Loucy (cell line): ENCODE measurements at regions not wholly inside any gene's neighbourhood (a gene's known extent, or its start where the extent isn't known, plus 50 kb on each side); places are given as distances from the start of the nearest gene placed in this dataset.
"Not testable (repeated sequence)": the region's sequence is repeated elsewhere in the genome, so short reads cannot be mapped to it uniquely, and the experiment has no call there.

Source experiments
- H2AFZ ChIP-seq: fragments of 200-600 bp; sonication (generic); 2 replicates; pipeline ENCODE4 v1.6.0; 2016; ENCODE audit warnings: antibody characterized with exemption, mild to moderate bottlenecking, low read length, moderate library complexity
- H3F3A ChIP-seq: fragments of 200-600 bp; 2 replicates; pipeline ENCODE4 v1.6.0; 2016; ENCODE audit warnings: antibody characterized with exemption, low read depth, mild to moderate bottlenecking
- H3K27me3 ChIP-seq: fragments of 200-600 bp; sonication (generic); 2 replicates; pipeline ENCODE4 v1.6.1; 2014; ENCODE audit warnings: low read length, mild to moderate bottlenecking; ENCODE audit not compliant: insufficient read depth, poor library complexity, severe bottlenecking
- H3K36me3 ChIP-seq: fragments of 200-600 bp; sonication (generic); 2 replicates; pipeline ENCODE4 v1.6.1; 2016; ENCODE audit warnings: low read length; ENCODE audit not compliant: insufficient read depth
- H3K4me1 ChIP-seq: fragments of 200-600 bp; sonication (generic); 2 replicates; pipeline ENCODE4 v1.5.1; 2014; ENCODE audit warnings: low read length, mild to moderate bottlenecking; ENCODE audit not compliant: insufficient read depth, poor library complexity, severe bottlenecking
- H3K4me2 ChIP-seq: fragments of 200-600 bp; sonication (generic); 2 replicates; pipeline ENCODE4 v1.6.0; 2014; ENCODE audit warnings: antibody characterized with exemption, low read length, low read depth, mild to moderate bottlenecking; ENCODE audit not compliant: poor library complexity, severe bottlenecking
- H3K4me3 ChIP-seq: fragments of 200-600 bp; sonication (generic); 2 replicates; pipeline ENCODE4 v1.5.1; 2014; ENCODE audit warnings: low read length, mild to moderate bottlenecking, mixed read lengths; ENCODE audit not compliant: poor library complexity, severe bottlenecking
- H3K79me2 ChIP-seq: fragments of 200-600 bp; sonication (generic); 2 replicates; pipeline ENCODE4 v1.6.1; 2014; ENCODE audit warnings: low read length; ENCODE audit not compliant: insufficient read depth
- H3K9ac ChIP-seq: fragments of 200-600 bp; sonication (generic); 2 replicates; pipeline ENCODE4 v1.6.0; 2014; ENCODE audit warnings: mild to moderate bottlenecking, low read depth, low read length, moderate library complexity; ENCODE audit not compliant: poor library complexity, severe bottlenecking
- H3K9me2 ChIP-seq: fragments of 200-600 bp; sonication (generic); replicated peaks from 2 replicates; pipeline ENCODE4 v1.6.1; 2016; ENCODE audit warnings: low read depth, low read length, mixed read lengths
- H3K9me3 ChIP-seq: fragments of 200-600 bp; sonication (generic); 2 replicates; pipeline ENCODE4 v1.6.1; 2014; ENCODE audit warnings: mild to moderate bottlenecking, antibody characterized with exemption, low read length, low read depth; ENCODE audit not compliant: insufficient read depth
- H4K20me1 ChIP-seq: fragments of 200-600 bp; sonication (generic); 2 replicates; pipeline ENCODE4 v1.6.0; 2014; ENCODE audit warnings: antibody characterized with exemption, low read length, mild to moderate bottlenecking; ENCODE audit not compliant: insufficient read depth, poor library complexity, severe bottlenecking
- EZH2phosphoT487 ChIP-seq: fragments of 200-600 bp; IDR thresholded peaks from 2 replicates; pipeline ENCODE4 v1.6.1; 2018; ENCODE audit warnings: antibody characterized with exemption, mild to moderate bottlenecking, moderate library complexity, borderline replicate concordance
- TF ChIP-seq, protein P1 (sequence below): fragments of 200-600 bp; sonication (generic); conservative IDR thresholded peaks from 2 replicates; pipeline ENCODE4 v1.5.1; 2014; ENCODE audit warnings: mild to moderate bottlenecking, antibody characterized with exemption, low read length

GRCh38 chr10:52400562-52400961 is 86.5 kb downstream of the DKK1 start:
- no peak overlapping the region for H3K4me2 ChIP-seq
- H3K4me1 ChIP-seq = no peaks in the 10 kb centered on the region
- H2AFZ ChIP-seq = no peak overlapping the region
- H4K20me1 ChIP-seq = no peaks in the 10 kb centered on the region
- H3K4me3 ChIP-seq = no peak overlapping the region
- no peaks in the 10 kb centered on the region for H3K9me3 ChIP-seq
- no peak overlapping the region for H3K9ac ChIP-seq
- no peaks in the 10 kb centered on the region for H3K79me2 ChIP-seq
- no peaks in the 10 kb centered on the region for H3K9me2 ChIP-seq
- TF ChIP-seq EZH2phosphoT487 = no peak
- TF ChIP-seq, protein P1, sequence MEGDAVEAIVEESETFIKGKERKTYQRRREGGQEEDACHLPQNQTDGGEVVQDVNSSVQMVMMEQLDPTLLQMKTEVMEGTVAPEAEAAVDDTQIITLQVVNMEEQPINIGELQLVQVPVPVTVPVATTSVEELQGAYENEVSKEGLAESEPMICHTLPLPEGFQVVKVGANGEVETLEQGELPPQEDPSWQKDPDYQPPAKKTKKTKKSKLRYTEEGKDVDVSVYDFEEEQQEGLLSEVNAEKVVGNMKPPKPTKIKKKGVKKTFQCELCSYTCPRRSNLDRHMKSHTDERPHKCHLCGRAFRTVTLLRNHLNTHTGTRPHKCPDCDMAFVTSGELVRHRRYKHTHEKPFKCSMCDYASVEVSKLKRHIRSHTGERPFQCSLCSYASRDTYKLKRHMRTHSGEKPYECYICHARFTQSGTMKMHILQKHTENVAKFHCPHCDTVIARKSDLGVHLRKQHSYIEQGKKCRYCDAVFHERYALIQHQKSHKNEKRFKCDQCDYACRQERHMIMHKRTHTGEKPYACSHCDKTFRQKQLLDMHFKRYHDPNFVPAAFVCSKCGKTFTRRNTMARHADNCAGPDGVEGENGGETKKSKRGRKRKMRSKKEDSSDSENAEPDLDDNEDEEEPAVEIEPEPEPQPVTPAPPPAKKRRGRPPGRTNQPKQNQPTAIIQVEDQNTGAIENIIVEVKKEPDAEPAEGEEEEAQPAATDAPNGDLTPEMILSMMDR = no peak
- H3F3A ChIP-seq = no peaks in the 10 kb centered on the region
- H3K27me3 ChIP-seq = no peaks in the 10 kb centered on the region
- no peaks in the 10 kb centered on the region for H3K36me3 ChIP-seq

GRCh38 chr10:52403801-52404200 is 89.7 kb downstream of the DKK1 start:
- H3K4me2 ChIP-seq = not testable (repeated sequence)

DNA sequence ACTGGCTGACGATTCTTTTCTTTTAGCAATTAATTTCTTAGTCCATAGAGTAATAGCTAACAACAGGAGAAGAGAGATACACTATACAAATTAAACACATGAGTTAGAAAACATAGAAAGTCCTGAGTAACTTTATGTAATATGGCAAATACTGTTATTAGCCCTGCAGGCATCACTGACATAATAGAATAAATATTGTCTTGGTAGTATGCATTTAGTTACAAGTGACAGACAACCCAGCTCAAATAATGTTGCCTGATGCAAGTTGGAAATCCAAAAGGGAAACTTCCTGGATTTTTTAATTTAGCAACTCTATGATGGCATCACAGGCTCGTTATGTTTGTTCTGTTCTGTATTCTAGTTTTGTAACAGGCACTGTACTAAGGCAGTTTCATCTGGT is 95.1 kb downstream of the DKK1 start:
- Histone ChIP-seq H3K79me2 (no peaks in the 10 kb centered on the region), H3K27me3 (no peaks in the 10 kb centered on the region), H3K36me3 (no peaks in the 10 kb centered on the region), H4K20me1 (no peaks in the 10 kb centered on the region), H3K4me3 (no peak overlapping the region), H3K4me1 (no peaks in the 10 kb centered on the region), H3K9me3 (no peaks in the 10 kb centered on the region), H2AFZ (no peak overlapping the region), H3K9me2 (no peaks in the 10 kb centered on the region), H3F3A (no peaks in the 10 kb centered on the region), H3K9ac (no peak overlapping the region), H3K4me2 (no peak overlapping the region)
- TF ChIP-seq EZH2phosphoT487 = no peak
- TF ChIP-seq, protein P1 = no peak

More at GRCh38 chr10:52403801-52404200, 89.7 kb downstream of the DKK1 start:
- not testable (repeated sequence) for H3K4me1 ChIP-seq, H3K36me3 ChIP-seq, H4K20me1 ChIP-seq, H3F3A ChIP-seq, H3K9me2 ChIP-seq, H3K9ac ChIP-seq, H3K79me2 ChIP-seq, H3K9me3 ChIP-seq, H2AFZ ChIP-seq, H3K27me3 ChIP-seq, H3K4me3 ChIP-seq

DNA sequence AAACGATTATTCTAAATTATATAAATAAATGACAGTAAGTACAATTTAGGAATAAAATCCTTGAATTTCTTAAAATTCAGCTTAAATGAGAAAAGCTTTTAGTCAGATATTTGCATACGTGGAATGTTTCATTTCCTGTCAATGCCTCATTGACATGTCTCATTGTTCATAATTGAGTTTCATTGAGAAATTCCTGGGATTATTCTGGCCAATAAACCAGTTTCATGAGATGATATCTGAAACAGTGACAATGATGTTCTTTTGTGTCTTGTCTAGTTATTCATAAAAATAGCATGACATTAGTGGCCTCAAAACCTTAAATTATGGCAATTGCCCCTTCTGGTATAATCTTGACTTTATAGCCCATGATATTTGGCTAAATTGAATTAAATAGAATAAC is 95.8 kb downstream of the DKK1 start:
- H2AFZ ChIP-seq = no peak overlapping the region
- H3K9me2 ChIP-seq = no peaks in the 10 kb centered on the region
- no peaks in the 10 kb centered on the region for H3K9me3 ChIP-seq
- no peaks in the 10 kb centered on the region for H3K79me2 ChIP-seq
- H4K20me1 ChIP-seq = no peaks in the 10 kb centered on the region
- H3K4me3 ChIP-seq = no peak overlapping the region
- H3F3A ChIP-seq = no peaks in the 10 kb centered on the region
- TF ChIP-seq, protein P1 = no peak
- no peak for TF ChIP-seq EZH2phosphoT487
- H3K36me3 ChIP-seq = no peaks in the 10 kb centered on the region
- no peak overlapping the region for H3K9ac ChIP-seq
- H3K27me3 ChIP-seq = no peaks in the 10 kb centered on the region
- H3K4me2 ChIP-seq = no peak overlapping the region
- no peaks in the 10 kb centered on the region for H3K4me1 ChIP-seq
